Fibroblast of skin of left quadriceps (primary cell): ENCODE measurements at regions not wholly inside any gene's neighbourhood (a gene's known extent, or its start where the extent isn't known, plus 50 kb on each side); places are given as distances from the start of the nearest gene placed in this dataset.

ENCODE experiments used
- DNase-seq, 2 experiments: peaks; one replicate each; pipeline ENCODE4 v3.0.0-alpha.2; 2013; ENCODE audit warnings: low read depth in 2 of 2

DNA sequence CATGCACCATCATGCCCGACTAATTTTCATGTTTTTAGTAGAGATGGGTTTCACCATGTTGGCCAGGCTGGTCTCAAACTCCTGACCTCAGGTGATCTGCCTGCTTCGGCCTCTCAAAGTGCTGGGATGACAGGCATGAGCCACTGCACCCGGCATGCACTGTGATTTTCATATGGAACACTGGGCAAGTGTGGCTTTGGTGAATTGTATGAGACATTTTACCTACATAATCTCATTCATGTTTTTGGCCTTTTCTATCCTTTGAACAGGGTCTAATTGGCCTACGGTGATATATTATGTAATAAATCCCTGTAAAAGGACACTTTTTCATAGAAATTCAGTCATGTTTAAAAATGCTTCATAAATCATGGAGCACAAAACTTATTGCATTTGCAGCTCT, 128.7 kb upstream of the SEMA6A start:
- DNase-seq, result no peak

DNA sequence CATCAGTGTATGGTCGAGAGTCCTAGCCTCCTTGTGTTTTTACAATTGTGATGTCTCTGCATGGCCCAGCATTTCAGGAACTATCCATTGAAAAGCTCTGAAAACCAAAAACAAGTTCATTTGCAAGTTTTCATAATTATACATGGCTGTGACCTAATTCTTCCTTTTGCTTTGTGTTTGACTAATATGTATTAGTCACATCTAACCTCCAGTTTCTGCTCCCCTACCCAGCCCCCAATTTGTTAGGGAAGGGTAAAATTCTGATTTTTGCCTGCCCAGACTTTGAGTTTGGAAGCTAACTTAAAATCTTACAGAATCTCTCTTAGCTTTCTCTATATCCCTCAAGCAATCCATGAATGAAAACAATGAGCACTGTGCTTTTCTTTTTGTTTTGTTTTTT, 128.2 kb upstream of the SEMA6A start:
- no peak for DNase-seq

DNA sequence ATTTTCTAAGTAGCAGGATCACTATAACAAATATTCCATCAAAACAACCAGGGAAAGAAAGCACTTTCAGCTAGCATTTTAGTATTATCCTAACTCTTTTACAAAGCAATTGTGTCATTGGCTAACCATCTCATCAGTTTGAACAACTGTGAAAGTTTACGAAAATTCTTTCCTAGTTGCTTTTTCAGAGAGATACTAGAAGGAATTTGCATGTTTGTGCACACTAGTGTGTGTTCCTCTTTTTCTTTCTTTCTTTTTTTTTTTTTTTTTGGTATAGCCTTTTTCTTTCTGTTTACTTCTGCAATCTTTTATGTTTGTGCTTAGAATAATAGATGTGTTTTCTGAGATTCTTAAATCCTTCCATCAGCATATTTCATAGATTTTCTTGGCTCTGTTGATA, 124.7 kb upstream of the SEMA6A start:
- no peak for DNase-seq

DNA sequence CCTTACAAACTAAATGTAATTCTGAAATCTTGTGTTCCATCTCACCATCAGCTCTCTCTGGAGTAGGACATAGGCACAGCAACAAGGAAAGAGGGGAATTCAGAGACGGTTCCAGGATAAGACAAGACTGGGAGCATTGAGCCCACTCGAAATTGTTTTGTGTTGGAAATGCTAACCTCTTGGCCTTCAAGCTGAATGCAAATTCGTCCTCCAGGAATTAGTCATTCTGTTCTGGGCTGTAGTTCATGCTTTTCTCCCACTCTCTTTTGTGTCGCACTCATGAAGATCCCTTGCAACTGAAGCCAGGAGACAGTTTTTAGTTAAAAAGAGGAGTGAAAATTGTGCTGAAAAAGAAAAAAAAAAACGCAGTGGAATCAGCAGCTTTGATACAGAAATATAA, 121.7 kb upstream of the SEMA6A start:
- DNase-seq, result no peak

DNA sequence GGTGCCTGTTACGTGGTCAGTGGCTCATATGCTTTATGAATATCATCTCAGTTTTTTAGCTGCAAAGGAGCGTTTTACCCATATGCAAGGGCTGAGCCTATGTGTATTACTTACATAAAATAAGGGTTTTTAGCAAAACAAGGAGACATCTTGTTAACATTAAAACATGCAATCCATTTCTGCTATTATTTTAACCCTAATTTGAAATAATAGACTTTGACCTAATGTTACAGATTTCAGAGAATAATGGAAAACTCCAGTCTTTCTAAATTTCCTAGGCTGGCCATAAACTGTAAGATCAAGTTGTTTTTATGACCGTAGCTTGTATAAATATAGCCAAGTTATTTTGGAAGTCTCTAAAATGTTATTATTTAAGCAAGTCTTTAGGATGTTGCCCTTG, 121.1 kb upstream of the SEMA6A start:
- no peak for DNase-seq

DNA sequence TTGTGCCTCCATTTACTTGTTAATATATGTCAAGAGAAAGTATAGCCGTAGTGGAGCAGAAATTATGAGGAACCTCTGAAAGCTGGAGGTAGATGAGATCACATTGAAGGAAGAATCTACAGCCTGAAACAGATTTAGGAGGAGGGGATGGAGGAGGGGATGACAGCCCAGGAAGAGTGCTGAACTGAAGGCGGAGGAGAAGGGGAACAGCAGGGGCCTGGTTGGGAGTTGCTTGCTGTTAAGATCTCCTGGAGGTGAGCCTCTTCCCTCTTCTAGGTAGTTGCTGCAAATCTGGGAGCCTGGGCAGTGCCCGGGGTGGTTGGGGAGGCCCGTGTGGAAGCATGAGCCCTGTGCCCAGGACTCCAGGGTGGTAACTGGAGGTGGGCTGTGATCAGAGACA, 111.8 kb upstream of the SEMA6A start:
- no peak for DNase-seq

DNA sequence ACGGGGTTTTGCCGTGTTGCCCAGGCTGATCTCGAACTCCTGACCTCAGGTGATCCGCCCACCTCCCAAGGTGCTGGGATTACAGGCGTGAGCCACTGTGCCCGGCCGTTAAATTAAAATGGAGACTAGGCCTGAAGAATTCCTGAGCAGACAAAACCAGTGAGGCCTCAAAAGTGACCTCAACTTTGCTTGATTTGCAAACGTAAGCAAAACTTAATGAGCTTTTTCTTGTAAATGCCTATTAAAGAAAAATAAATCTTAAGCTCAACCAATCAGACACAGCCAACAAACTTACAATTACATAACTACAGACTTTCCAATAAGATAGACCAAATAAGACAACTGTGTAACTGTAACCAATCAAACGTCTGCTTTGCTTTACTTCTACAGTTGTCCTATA, 111.3 kb upstream of the SEMA6A start:
- no peak for DNase-seq

DNA sequence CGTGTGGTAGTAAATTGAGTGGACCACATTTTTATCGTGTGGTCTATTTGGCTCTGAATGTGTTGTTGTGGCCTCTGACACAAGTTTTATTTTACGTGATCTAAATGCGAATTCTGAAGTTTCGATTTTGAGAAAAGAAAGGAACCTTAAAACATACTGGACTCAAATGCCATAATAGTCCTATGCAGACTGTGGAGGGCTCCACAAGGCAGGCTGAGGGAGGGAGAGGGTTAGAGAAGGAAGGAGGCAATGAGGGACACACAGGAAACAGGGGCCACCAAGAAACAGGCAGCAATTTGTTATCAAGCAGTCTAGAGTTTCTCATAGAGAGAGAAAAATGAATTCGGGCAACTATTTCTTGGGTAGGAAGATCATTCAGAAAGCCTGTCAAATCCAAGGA, 110.4 kb upstream of the SEMA6A start:
- DNase-seq, result no peak

DNA sequence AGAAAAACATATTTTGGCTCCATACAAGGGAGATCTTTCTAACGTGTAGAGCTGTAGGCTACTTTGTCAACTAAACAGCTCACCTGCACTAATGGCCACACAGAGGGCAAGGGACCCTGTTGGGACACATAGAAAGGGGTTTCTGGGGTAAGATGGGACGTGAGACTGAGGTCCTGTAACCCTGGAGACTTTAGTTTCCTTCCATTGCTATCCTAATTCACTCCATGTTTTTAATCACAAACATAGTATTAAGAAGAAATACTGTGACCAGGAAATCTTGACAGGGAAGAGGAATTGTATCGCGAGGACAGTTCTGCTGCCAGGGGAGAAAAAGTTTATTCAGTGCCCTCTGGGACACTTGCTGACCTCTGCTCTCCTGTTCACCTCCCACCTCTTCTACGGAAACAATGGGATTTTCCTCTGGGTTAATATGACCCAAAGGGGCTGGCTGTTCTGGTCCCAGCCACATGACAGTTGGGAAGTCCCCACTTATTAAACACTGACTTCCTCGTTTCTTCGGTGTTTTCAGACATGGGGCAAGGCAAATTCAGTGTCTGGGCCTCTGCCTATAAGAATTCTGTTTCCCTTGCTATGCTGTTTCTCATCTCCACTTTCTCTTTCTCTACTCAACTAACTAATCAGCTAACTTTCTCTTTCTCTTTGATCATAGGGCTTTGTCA, 106.9 kb upstream of the SEMA6A start:
- no peak for DNase-seq

DNA sequence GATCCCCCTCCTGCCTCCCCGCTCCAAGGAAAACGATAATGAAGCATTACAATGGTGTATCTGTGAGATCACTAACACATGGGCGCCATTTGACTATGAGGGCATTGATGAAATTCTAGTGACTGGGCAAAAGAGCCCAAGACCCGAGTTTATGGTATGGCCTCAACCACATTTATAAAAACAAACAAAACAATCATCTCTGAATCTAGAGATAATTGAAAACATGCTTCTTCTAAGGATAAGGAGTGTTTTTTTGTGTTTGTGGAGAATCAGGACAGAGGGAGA, 100.9 kb upstream of the SEMA6A start:
- DNase-seq, result no peak

DNA sequence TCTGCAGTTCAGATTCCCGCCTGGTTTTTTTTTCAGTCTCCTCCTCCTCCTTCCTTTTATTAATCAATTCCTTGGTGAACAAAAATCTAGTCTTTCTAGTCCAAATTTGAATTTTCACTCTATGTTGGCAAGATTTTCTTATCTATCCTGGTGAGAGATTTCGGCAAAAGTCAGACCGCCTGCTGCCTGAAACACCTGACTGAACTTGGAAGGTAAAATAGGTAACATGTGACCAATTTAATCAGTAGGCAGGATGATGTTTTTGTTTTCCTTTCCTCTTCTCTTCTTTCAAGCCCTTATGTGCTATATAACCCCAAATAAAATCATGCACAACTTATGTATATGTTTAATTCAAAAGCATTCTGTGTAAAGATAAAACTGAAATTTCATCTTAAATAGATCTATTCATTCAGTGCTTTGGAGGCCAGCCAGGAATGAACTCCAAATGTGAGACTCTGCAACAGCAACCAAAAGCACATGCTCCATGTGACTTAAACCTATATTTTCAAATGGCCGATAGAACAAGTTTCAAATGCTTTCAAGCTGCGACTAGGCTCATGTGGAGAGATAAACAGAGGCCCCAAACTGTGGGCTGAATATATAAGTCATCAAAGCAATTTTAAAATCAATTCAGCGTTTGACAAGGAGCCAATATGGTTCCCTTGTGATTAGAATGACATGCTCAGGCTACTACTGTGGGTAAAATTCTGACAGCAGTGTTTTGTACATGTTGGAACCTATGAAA, 100.4 kb upstream of the SEMA6A start:
- no peak for DNase-seq

DNA sequence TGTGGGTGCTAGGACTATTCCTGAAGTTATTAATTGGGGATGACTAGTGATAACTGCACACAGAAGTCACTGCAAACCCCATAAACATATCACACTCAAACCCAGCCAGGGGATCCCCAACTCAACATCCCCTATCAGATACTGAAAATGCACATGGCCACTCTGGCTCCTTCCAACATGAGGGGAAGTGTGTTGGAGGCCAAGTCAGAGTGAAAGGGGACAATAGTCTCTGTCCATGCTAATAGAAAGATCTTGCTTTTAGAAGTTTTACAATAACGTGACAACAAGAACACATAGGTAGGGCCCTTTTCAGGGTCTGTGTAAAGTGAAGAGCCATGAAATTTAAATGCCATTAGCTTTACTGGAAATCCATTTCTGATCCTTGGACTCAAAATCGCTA, 98.8 kb upstream of the SEMA6A start:
- DNase-seq, result no peak

DNA sequence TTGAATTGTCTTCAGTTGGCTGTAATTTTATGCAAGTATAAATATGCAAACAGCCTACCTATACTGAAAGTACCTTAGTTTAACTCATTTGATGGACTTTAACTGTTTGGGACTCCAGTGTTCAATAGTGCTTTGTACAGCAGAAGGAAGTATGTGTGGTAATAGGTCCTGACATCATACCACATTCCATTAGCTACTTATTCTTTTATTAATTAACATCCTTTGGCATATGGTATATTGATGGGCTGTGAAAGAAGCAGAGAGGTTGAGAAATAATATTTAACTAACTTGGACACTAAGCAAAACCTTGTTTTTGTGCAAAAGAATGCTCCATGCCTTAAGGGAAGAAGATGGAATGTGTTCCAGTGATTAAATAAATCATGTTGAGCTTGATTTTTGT, 97.6 kb upstream of the SEMA6A start:
- no peak for DNase-seq

DNA sequence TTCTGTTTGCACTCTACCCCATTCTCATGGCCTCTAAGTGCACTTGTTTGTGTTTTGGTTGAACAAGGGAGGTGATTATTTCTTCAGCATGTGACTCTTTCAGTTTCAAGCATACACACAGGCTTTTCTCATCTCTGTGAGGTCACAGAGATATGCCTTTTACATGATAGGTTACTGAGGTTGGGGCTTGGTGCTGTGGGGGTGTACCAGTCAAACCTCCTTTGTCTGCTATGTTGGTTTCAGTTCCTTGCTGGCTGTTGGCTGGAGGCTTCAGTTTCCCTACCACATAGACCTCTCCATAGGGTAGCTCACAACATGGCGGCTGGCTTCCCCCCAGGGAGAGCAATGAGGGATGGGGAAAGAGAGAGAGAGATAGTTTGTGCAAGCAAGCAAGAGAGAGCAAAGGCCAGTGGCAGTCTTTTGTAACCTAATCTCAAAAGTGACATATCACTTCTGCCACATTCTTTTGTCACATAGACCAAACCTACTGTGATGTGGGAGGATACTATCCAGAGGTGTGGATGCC, 96.7 kb upstream of the SEMA6A start:
- no peak for DNase-seq

DNA sequence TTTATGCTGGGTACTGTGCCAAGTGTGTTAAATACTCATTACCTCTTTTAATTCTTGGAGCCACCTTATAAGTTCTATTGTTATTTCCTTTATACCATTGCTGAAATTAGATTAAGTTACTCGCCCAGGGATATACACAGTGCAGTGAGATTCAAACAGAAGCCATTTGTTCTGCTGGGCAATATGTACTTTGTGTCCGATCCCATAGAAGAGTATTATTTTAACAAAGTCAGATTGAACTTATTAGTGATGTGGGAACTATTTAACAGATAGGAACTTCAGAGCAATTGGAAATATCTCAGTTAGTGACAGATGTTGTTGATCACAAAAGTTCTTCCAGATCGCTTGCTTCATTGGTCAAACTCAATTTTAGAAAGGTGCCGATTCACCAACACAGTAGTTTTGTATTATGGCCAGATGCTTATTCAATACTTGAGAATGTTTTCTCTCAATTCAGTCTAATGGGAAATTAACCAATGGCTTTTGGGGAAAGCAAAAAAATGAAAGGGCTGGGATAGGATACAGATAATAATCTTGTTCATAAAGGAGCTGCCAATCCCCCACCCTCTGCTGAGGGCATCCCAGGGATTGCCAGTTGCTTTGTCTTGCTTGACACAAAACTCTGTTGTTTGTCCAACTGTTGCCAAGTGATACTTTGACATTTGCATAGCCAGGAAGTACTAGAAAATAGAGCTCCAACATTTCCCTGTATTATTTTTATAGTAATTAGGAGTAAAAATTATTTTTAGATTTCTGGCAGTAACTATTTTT, 94.8 kb upstream of the SEMA6A start:
- DNase-seq, result no peak

DNA sequence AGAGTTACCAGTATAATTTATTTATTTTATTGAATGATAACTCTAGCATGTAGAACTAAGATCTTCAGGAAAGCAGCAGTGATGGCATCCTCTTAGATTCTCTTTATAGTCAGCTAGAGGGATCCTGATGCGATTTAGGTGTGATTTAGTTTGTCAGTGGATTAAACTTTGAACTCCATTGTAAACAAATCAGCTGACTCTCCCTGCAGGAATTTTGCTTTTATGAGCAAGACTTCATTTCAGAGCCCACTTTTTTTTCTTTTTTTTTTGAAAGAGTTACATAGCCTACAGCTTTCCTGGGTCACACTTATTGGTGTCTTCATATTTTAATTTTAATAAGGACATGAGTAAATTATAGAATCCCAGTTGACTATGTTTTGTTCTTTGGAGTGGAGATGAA, 93.8 kb upstream of the SEMA6A start:
- no peak for DNase-seq

DNA sequence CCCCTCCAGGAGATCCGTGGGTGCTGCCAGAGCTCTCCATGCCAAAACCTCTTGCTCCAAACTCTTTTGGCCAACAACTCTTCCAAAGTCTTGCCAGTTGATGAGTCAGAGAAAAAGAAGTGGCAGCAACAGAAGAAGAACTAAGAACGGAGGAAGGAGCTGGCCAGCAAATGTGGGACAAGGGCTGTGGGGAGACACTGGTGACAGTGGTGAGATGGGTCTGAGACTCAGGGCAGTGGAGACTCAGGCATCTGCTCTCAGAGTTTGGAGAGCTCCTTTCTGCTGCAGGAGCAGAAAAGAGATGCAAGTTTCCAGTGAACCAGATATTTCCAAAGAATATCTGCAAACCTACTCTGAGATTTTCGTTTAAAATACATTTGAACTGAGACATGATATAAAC, 92.3 kb upstream of the SEMA6A start:
- DNase-seq, result no peak

DNA sequence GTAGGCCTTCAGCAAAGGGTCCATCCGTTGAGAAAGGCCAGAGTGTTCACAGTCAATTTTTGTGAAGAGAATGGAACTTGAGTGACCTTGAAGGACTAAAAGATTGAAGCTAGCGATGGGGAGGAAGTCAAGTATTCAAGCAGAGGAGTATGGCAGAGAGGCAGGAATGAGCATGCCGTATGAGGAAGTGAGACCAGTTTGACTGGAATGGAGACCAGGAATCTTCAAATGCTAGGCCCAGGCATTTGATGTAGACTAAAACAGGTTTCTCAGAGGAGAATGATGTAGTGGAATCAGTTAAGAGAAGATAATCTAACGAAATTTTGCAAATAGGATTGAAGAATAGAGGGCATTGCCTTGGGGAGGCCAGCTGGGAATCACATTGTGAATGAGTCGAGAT, 90.4 kb upstream of the SEMA6A start:
- no peak for DNase-seq

DNA sequence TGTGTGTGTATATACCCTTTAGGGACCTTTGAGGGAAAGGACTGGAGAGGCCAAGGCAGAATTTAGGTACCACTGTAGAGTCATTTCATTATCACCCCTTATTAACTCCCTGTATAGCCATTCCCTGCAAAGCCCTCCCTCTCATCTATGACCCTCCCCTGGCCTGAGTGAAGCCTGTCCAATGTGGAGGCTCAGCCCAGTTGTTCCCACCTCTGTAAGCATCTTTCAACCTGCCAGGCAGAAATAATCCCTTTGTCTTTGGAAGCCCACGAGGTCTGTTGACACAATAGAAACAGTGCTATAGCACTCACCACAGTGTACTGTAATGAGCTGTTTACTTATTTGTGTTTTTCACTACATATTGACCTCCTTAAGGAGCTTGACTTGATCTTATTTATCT, 88.5 kb upstream of the SEMA6A start:
- DNase-seq, result no peak

DNA sequence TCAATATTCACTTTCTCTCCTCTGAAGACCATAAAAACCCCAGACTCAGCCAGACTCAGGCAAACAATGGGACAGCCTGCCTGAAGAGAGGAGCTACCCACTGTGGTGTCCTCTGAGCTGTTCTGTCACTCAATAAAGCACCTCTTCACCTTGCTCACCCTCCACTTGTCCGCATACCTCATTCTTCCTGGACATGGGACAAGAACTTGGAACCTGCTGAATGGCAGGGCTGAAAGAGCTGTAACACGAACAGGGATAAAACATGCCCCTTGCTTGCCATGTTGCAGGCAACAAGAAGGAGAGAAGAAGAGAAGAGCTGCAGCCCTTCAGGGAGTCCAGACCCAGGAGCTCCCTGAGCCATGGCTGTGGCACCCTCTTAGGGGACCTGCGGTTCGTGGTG, 86.8 kb upstream of the SEMA6A start:
- no peak for DNase-seq

DNA sequence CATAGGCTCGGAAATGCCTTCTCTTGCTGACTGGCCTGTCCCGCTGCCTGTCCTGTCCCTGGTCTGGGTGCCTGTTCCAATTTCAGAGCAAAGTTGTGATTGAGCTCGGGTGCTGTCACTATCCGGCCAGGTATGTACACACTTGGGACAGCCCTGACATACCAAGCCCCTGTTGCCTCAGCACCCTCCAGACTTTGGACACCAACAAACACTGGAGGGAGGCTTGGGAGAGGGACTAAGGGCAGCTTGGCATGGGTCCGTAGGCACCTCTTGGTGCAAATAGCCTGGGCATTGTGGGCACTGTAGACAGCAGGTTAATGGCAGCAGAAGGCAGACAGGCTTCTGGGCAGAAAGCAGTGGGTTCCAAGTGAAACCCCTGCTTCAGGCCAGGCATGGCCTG, 86.3 kb upstream of the SEMA6A start:
- DNase-seq, result no peak

DNA sequence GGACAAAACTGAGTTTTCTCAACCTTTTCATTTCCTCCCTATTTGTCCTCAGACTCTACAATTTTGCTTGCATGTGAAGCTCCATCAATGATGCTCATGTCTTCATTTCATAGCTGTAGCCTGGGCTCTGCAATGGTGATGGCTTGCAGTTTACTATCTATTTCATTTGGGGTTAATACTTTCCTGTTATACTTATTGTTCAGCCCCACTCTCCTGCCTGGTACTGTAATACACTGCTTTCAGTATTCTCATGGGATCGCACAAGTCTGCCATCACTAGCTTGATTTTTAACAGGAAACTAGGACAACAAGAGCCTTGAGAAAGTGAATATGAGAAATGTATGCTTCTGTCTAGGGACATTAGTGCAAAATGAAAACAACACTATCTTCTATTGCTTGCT, 84.2 kb upstream of the SEMA6A start:
- no peak for DNase-seq

DNA sequence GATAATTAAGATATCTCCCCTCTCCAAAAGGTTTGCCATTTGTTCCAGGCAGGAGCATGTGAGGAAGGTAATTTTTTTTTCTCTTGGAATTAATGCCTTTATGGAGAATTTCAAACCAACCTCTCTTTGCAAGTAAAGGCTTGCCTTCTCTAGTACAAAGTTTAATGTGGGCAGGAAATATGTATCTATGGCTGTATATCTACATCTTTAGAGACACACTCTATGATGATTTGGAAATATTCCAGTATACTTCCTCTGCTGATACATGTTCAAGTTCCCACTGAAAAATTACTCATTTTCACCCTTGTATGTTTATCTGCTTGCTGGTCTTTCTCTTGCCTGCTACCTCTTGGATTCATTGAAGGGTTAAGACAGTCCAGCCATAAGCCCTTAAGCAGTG, 83.5 kb upstream of the SEMA6A start:
- no peak for DNase-seq
